Tibial artery (tissue), 4 donors: ENCODE measurements at regions not wholly inside any gene's neighbourhood (a gene's known extent, or its start where the extent isn't known, plus 50 kb on each side); places are given as distances from the start of the nearest gene placed in this dataset.

Source experiments
- DNase-seq, 2 donors: peaks; one replicate each; pipeline ENCODE4 v3.0.0-alpha.2; 2019
- H3K27ac ChIP-seq, 2 donors: fragments of 200-600 bp; sonication (generic) in 1 of 2; 1 replicate in 1 of 2; 2 replicates in 1 of 2; pipeline ENCODE4 v1.5.1; 2018 to 2019; ENCODE audit warnings: mild to moderate bottlenecking in 1 of 2
- H3K27me3 ChIP-seq, 2 donors: fragments of 200-600 bp; sonication (generic) in 1 of 2; one replicate each; pipeline versions ENCODE4 v1.5.1 to v1.6.0; 2016 to 2019
- H3K36me3 ChIP-seq, 3 donors: fragments of 200-600 bp; sonication (generic) in 2 of 3; one replicate each; pipeline ENCODE4 v1.5.1; 2016 to 2019; ENCODE audit warnings: mild to moderate bottlenecking in 2 of 3
- H3K4me1 ChIP-seq, 4 donors: fragments of 200-600 bp; sonication (generic) in 2 of 4; 1 replicate in 3 of 4; 2 replicates in 1 of 4; pipeline ENCODE4 v1.5.1; 2016 to 2019
- H3K4me3 ChIP-seq, 2 donors: fragments of 200-600 bp; sonication (generic) in 1 of 2; 1 replicate in 1 of 2; 2 replicates in 1 of 2; pipeline ENCODE4 v1.5.1; 2018 to 2019; ENCODE audit warnings: mild to moderate bottlenecking in 2 of 2
- H3K9me3 ChIP-seq, 3 donors: fragments of 200-600 bp; sonication (generic) in 1 of 3; one replicate each; pipeline ENCODE4 v1.5.1; 2016 to 2019
- intact Hi-C: fragments of 100-400 bp; cut with DNase I; formaldehyde crosslinking; loops from one replicate; pipeline ENCODE4 v1.15.0; 2023; ENCODE audit warnings: low total_unique reads
- TF ChIP-seq, protein P1 (sequence below), 2 experiments: fragments of 200-600 bp in 1 of 2; fragments of 450-650 bp in 1 of 2; IDR thresholded peaks; one replicate each; pipeline ENCODE4 v1.5.1; 2017 to 2019; ENCODE audit warnings: antibody characterized with exemption in 2 of 2, mild to moderate bottlenecking in 1 of 2, moderate library complexity in 1 of 2

DNA sequence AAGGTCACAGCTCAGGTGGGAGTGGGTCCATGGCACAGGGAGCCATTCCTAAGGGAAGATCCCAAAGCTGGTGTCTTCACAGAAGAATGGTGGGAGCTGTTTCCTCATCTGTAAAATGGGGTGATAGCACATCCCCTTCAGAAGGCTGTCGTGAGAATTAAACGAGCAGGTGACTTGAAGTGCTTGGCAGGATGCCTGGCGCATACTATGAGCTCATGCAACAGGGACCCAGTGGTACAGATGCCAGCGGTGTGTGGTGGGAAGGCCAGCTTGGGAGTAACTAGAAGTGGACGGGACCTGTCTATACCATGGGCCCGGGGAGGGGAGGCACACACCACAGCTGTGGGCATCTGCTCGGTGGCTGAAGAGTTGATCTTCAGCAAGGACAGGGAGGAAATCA is 189.3 kb upstream of the TNRC6C start:
- DNase-seq, result no peak
- Histone ChIP-seq H3K4me1 (peaks cover 0 to 9% (median 4%) of the 10 kb centered on the region in 4 donors), H3K9me3 (no peaks in the 10 kb centered on the region), H3K27ac (no peak overlapping the region), H3K4me3 (no peak overlapping the region), H3K27me3 (no peaks in the 10 kb centered on the region), H3K36me3 (no peaks in the 10 kb centered on the region)
- intact Hi-C loops, result no loop called here
- TF ChIP-seq, protein P1, sequence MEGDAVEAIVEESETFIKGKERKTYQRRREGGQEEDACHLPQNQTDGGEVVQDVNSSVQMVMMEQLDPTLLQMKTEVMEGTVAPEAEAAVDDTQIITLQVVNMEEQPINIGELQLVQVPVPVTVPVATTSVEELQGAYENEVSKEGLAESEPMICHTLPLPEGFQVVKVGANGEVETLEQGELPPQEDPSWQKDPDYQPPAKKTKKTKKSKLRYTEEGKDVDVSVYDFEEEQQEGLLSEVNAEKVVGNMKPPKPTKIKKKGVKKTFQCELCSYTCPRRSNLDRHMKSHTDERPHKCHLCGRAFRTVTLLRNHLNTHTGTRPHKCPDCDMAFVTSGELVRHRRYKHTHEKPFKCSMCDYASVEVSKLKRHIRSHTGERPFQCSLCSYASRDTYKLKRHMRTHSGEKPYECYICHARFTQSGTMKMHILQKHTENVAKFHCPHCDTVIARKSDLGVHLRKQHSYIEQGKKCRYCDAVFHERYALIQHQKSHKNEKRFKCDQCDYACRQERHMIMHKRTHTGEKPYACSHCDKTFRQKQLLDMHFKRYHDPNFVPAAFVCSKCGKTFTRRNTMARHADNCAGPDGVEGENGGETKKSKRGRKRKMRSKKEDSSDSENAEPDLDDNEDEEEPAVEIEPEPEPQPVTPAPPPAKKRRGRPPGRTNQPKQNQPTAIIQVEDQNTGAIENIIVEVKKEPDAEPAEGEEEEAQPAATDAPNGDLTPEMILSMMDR (IDR thresholded peaks at IDR 0.05), result no peak

GRCh38 chr17:77769762-77770161 is 188.7 kb upstream of the TNRC6C start:
- Histone ChIP-seq H3K36me3 (no peaks in the 10 kb centered on the region), H3K9me3 (no peaks in the 10 kb centered on the region), H3K27me3 (no peaks in the 10 kb centered on the region), H3K4me3 (no peak overlapping the region), H3K4me1 (peaks cover 0 to 9% (median 4%) of the 10 kb centered on the region in 4 donors), H3K27ac (no peak overlapping the region)
- no peak for DNase-seq
- intact Hi-C loops, result no loop called here
- TF ChIP-seq, protein P1 (IDR thresholded peaks at IDR 0.05), result no peak

GRCh38 chr17:77770331-77771105 is 188.0 kb upstream of the TNRC6C start:
- Histone ChIP-seq H3K27ac (no peak overlapping the region), H3K4me1 (peaks cover 0 to 9% (median 4%) of the 10 kb centered on the region in 4 donors), H3K27me3 (no peaks in the 10 kb centered on the region), H3K9me3 (no peaks in the 10 kb centered on the region), H3K4me3 (no peak overlapping the region), H3K36me3 (no peaks in the 10 kb centered on the region)
- intact Hi-C loops, result no loop called here
- TF ChIP-seq, protein P1 (IDR thresholded peaks at IDR 0.05), result no peak
- no peak for DNase-seq

DNA sequence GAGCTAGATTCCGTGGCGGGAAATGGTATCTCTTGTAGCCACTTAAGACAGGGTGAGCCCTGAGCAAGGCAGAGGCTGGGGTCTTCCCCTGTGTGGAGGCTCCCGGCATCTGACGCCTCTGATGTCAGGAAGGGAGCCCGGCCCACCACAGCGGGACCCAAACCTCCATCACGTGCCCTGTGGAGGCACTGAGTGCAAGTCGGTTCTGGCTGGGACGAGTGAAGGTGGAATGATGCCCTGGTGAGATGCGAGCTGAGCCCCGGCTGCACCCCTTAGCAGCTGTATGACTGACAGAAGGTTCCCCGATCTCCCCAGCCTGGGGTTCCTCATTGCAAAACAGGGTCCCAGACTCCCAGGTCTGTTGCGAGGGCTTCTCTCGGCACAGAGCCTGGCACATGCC is 187.4 kb upstream of the TNRC6C start:
- intact Hi-C loops, result no loop called here

DNA sequence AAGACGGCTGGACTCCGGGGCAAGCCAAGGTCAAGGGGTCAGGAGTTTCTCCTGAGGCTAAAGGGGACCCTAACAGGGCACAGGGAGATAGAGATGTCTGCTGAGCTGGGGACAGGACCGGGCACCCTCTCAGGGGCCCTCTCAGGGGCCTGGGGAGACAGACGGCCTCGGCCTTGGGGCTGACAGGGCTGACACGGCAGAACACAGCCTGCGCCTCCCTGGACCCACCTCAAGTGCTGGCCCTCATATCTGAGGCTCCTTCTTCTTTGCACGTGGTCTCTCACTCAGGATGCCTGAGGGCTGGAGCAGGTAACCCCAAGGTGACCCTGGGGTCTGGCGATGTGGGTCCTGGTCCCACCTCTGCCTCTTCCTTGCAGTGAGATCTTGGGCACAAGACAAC is 186.9 kb upstream of the TNRC6C start:
- Histone ChIP-seq H3K27me3 (no peaks in the 10 kb centered on the region), H3K27ac (no peak overlapping the region), H3K4me1 (peaks cover 0 to 9% (median 4%) of the 10 kb centered on the region in 4 donors), H3K36me3 (no peaks in the 10 kb centered on the region), H3K9me3 (no peaks in the 10 kb centered on the region), H3K4me3 (no peak overlapping the region)
- DNase-seq, result no peak
- intact Hi-C loops, result no loop called here
- TF ChIP-seq, protein P1 (IDR thresholded peaks at IDR 0.05), result no peak

More for the DNA sequence above, 187.4 kb upstream of the TNRC6C start:
- Histone ChIP-seq H3K27me3 (no peaks in the 10 kb centered on the region), H3K4me3 (no peak overlapping the region), H3K36me3 (no peaks in the 10 kb centered on the region), H3K27ac (no peak overlapping the region), H3K4me1 (peaks cover 0 to 9% (median 4%) of the 10 kb centered on the region in 4 donors), H3K9me3 (no peaks in the 10 kb centered on the region)
- TF ChIP-seq, protein P1 (IDR thresholded peaks at IDR 0.05), result no peak
- no peak for DNase-seq
